Mesothelial cell of epicardium (in vitro differentiated cells): ENCODE measurements at regions not wholly inside any gene's neighbourhood (a gene's known extent, or its start where the extent isn't known, plus 50 kb on each side); places are given as distances from the start of the nearest gene placed in this dataset.

Experiments
- DNase-seq, 2 experiments: peaks; one replicate each; pipeline ENCODE4 v3.0.0; 2021; ENCODE audit warnings: low spot score in 2 of 2; ENCODE audit not compliant: unreplicated experiment in 2 of 2
- H3K27ac Mint-ChIP-seq: 2 replicates; pipeline ENCODE4 v1.8.0; 2021; ENCODE audit warnings: mixed read lengths
- H3K27me3 Mint-ChIP-seq: 2 replicates; pipeline ENCODE4 v1.8.0; 2021; ENCODE audit warnings: low read depth, mixed read lengths
- H3K36me3 Mint-ChIP-seq: 2 replicates; pipeline ENCODE4 v1.8.0; 2021; ENCODE audit warnings: mixed read lengths
- H3K4me1 Mint-ChIP-seq: 2 replicates; pipeline ENCODE4 v1.8.0; 2021; ENCODE audit warnings: mixed read lengths
- H3K4me3 Mint-ChIP-seq: 2 replicates; pipeline ENCODE4 v1.8.0; 2021; ENCODE audit warnings: mild to moderate bottlenecking, moderate library complexity, mixed read lengths
- H3K9me3 Mint-ChIP-seq: 2 replicates; pipeline ENCODE4 v1.8.0; 2021; ENCODE audit warnings: mixed read lengths
- TF ChIP-seq, protein P1 (sequence below): fragments of 200-600 bp; sonication (generic); IDR thresholded peaks from one replicate; pipeline ENCODE4 v1.5.0; 2021; ENCODE audit warnings: antibody characterized with exemption; ENCODE audit not compliant: unreplicated experiment

DNA sequence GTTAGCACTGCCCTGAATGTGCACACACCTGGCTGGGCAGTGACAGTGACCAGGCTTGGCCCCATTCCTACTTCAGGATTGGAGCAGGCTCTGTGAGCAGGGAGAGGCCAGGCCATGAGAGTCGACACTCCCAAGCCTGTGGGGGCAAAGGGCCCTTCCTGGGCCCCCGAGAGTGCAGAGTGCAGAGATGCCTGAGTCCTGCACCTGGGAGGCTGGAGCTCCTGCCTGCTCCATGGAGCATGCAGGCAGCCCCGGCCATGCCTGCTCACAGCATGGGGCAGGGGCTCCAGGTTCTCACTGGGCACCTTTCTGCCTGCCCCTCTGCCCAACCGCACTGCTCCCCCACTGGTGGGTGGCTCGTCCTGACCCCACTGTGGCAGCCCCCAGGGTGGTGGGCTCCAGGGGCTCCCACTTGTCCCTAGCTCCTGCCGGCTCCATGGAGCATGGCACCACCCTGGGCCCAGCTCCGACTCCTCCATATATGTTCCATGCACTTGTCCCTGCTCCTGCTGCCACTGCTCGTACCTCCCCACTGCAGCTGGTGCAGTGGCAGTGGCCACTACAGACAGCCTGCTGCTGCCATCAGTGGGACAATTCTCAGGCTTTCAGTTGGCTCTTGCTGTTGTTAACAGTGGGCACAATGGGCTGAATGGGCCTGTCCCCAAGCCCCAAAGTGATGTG, 282.0 kb downstream of the RPRM start:
- H3K4me1 Mint-ChIP-seq, result no peaks in the 10 kb centered on the region
- H3K36me3 Mint-ChIP-seq, result no peaks in the 10 kb centered on the region
- peaks cover 4% of the 10 kb centered on the region for H3K9me3 Mint-ChIP-seq
- DNase-seq, result no peak
- H3K4me3 Mint-ChIP-seq, result no peak overlapping the region
- TF ChIP-seq, protein P1, sequence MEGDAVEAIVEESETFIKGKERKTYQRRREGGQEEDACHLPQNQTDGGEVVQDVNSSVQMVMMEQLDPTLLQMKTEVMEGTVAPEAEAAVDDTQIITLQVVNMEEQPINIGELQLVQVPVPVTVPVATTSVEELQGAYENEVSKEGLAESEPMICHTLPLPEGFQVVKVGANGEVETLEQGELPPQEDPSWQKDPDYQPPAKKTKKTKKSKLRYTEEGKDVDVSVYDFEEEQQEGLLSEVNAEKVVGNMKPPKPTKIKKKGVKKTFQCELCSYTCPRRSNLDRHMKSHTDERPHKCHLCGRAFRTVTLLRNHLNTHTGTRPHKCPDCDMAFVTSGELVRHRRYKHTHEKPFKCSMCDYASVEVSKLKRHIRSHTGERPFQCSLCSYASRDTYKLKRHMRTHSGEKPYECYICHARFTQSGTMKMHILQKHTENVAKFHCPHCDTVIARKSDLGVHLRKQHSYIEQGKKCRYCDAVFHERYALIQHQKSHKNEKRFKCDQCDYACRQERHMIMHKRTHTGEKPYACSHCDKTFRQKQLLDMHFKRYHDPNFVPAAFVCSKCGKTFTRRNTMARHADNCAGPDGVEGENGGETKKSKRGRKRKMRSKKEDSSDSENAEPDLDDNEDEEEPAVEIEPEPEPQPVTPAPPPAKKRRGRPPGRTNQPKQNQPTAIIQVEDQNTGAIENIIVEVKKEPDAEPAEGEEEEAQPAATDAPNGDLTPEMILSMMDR, result no peak
- H3K27me3 Mint-ChIP-seq, result peaks cover 5% of the 10 kb centered on the region
- no peak overlapping the region for H3K27ac Mint-ChIP-seq

DNA sequence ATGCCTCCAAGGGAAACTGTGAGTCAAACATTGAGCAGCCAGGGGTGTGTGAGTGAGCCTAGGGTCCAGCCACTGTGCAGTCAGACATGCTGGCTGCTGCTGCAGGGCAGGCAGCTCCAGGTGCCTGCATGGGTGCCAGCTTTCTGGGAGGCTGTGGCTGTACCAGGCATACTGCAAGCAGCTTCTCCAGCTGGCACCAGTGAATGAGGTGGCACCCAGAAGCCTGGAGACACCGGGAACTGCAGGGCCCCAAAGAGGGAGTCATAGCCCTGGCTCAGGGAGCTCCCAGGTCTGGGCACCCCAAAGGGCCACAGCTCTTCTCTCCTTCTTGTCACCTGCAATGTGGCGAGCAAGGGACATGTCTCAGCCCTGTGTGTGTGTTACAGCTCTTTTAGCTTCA, 283.2 kb downstream of the RPRM start:
- H3K9me3 Mint-ChIP-seq, result peaks cover 4% of the 10 kb centered on the region
- H3K27me3 Mint-ChIP-seq, result peaks cover 9% of the 10 kb centered on the region
- TF ChIP-seq, protein P1, result no peak
- H3K4me1 Mint-ChIP-seq, result no peaks in the 10 kb centered on the region
- H3K4me3 Mint-ChIP-seq, result no peak overlapping the region
- DNase-seq, result no peak
- H3K27ac Mint-ChIP-seq, result no peak overlapping the region
- H3K36me3 Mint-ChIP-seq, result no peaks in the 10 kb centered on the region

DNA sequence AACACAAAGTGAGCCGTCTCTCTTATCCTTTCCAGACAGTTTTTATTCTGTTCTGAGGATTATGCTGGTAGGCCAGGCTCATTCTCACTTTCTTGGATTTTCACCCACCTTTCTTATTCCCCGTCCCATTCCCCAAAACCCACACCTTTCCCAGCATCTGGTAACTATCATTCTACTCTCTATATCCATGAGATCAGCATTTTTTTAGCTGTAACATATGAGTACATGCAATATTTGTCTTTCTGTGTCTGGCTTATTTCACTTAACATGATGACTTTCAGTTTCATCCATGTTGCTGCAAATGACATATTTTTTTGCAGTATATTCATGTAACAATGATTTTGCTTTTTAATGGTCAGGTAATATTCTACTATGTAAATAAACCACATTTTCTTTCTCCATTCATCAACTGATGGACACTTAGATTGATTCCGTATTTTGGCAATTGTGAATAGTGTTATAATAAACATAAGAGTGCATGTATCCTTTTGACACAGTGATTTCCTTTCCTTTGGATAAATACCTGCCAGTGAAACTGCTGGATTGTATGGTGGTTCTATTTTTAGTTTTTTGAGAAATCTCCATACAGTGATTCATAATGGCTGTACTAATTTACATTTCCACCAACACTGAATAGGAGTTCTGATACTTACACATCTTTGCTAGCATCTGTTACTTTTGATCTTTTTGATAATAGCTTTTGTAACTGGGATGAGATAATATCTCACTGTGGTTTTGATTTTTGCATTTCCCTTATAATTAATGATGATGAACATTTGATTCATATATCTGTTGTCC, 289.3 kb downstream of the RPRM start:
- TF ChIP-seq, protein P1, result no peak
- H3K9me3 Mint-ChIP-seq, result peaks cover 25% of the 10 kb centered on the region
- no peak for DNase-seq
- H3K36me3 Mint-ChIP-seq, result no peaks in the 10 kb centered on the region
- H3K4me1 Mint-ChIP-seq, result no peaks in the 10 kb centered on the region
- peaks cover 9% of the 10 kb centered on the region for H3K27me3 Mint-ChIP-seq
- H3K4me3 Mint-ChIP-seq, result no peak overlapping the region
- no peak overlapping the region for H3K27ac Mint-ChIP-seq

DNA sequence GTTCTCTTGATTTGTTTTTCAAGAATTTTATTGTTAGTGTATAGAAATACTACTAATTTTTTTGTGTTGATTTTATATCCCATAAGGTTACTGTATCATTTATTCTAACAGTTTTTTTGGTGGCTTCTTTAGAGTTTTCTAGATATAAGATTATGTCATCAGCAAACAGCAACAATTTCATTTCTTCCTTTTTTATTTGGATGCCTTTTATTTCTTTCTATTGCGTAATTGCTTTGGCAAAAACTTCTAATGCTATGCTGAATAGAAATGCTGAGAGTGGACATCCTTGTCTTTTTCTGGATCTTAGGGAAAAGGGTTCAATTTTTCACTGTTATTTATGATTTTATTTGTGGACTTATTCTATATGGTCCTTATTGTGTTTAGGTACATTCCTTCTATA, 298.8 kb downstream of the RPRM start:
- no peak for DNase-seq
- H3K27ac Mint-ChIP-seq, result no peak overlapping the region
- peaks cover 13% of the 10 kb centered on the region for H3K9me3 Mint-ChIP-seq
- no peak overlapping the region for H3K4me3 Mint-ChIP-seq
- H3K36me3 Mint-ChIP-seq, result no peaks in the 10 kb centered on the region
- TF ChIP-seq, protein P1, result no peak
- H3K4me1 Mint-ChIP-seq, result no peaks in the 10 kb centered on the region
- peaks cover 2% of the 10 kb centered on the region for H3K27me3 Mint-ChIP-seq

DNA sequence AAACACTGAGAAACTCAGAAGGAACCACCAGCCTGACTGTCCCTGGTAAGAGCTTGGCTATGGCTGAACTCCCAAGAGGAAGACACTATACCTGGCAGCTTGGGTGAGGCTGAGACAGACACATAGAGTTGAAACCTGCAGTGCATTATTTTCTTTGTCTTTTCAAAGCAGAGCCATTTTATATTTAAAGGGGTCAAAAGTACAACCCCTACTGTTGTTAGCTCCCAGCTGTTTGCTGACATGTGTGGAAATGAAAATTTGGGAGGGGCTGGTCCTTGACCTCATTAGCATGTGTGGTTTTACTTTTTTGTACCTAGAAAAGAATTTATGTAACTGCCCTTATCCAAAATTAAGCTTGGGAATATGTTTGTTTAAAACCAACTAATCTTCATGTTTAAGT, 309.0 kb downstream of the RPRM start:
- H3K4me3 Mint-ChIP-seq, result no peak overlapping the region
- H3K9me3 Mint-ChIP-seq, result peaks cover 6% of the 10 kb centered on the region
- TF ChIP-seq, protein P1, result no peak
- no peak overlapping the region for H3K27ac Mint-ChIP-seq
- no peaks in the 10 kb centered on the region for H3K27me3 Mint-ChIP-seq
- no peaks in the 10 kb centered on the region for H3K36me3 Mint-ChIP-seq
- DNase-seq, result no peak
- peaks cover 20% of the 10 kb centered on the region for H3K4me1 Mint-ChIP-seq
